T-cell (primary cell): ENCODE measurements at regions not wholly inside any gene's neighbourhood (a gene's known extent, or its start where the extent isn't known, plus 50 kb on each side); places are given as distances from the start of the nearest gene placed in this dataset.

ENCODE experiments used
- ATAC-seq, 4 experiments: fragments of 200-7000 bp in 3 of 4; fragments of 150-1000 bp in 1 of 4; cut with Tn5 transposase; replicated peaks in 1 of 4; 1 replicate in 3 of 4; 2 replicates in 1 of 4; pipeline ENCODE4 v1.10.0; 2021; ENCODE audit warnings: moderate library complexity in 3 of 4, mild to moderate bottlenecking in 2 of 4, moderate number of reproducible peaks in 1 of 4
- CTCF ChIA-PET, 2 donors: fragments of 300-600 bp; sonication (Branson Sonifier 250); formaldehyde crosslinking; loops; one replicate each; lab custom pipeline; 2022; ENCODE audit warnings: antibody characterized with exemption in 2 of 2; lab: Charles Lee
- POLR2A ChIA-PET, 2 donors: fragments of 300-600 bp; sonication (Branson Sonifier 250); formaldehyde crosslinking; loops; one replicate each; lab custom pipeline; 2022; ENCODE audit warnings: antibody characterized with exemption in 2 of 2; lab: Charles Lee
- DNase-seq, 35 experiments: peaks; one replicate each; pipeline versions ENCODE4 v3.0.0 to v3.0.0-alpha.2; 2013 to 2023
- H3K27ac ChIP-seq: one replicate; pipeline ENCODE4 v1.5.1; 2013; ENCODE audit warnings: low read length
- H3K27me3 ChIP-seq, 2 experiments: replicated peaks in 1 of 2; 1 replicate in 1 of 2; 2 replicates in 1 of 2; pipeline versions ENCODE4 v1.6.1 to v1.7.0; 2013; ENCODE audit warnings: low read length in 1 of 2, mixed read lengths in 1 of 2; ENCODE audit not compliant: control insufficient read depth in 2 of 2, insufficient read depth in 2 of 2; ENCODE audit errors: extremely low read depth in 1 of 2
- H3K36me3 ChIP-seq, 2 donors: 1 replicate in 1 of 2; 2 replicates in 1 of 2; pipeline versions ENCODE4 v1.6.1 to v1.7.0; 2013; ENCODE audit warnings: low read length in 1 of 2; ENCODE audit not compliant: control insufficient read depth in 2 of 2, insufficient read depth in 1 of 2; ENCODE audit errors: extremely low read depth in 1 of 2
- H3K4me1 ChIP-seq, 2 experiments: 1 replicate in 1 of 2; 2 replicates in 1 of 2; pipeline versions ENCODE4 v1.6.1 to v1.7.0; 2013; ENCODE audit warnings: low read length in 2 of 2, mixed read lengths in 1 of 2; ENCODE audit not compliant: insufficient read depth in 2 of 2, control insufficient read depth in 1 of 2; ENCODE audit errors: extremely low read depth in 1 of 2
- H3K4me3 ChIP-seq, 2 donors: 1 replicate in 1 of 2; 2 replicates in 1 of 2; pipeline versions ENCODE4 v1.5.1 to v1.7.0; 2013; ENCODE audit warnings: mild to moderate bottlenecking in 2 of 2, low read length in 1 of 2, moderate library complexity in 1 of 2; ENCODE audit not compliant: control insufficient read depth in 1 of 2; ENCODE audit errors: extremely low read depth in 1 of 2
- H3K9me3 ChIP-seq: 2 replicates; pipeline ENCODE4 v1.7.0; 2013
- H3K27ac Mint-ChIP-seq, 2 donors: one replicate each; pipeline ENCODE4 v1.8.0; 2020 to 2021; ENCODE audit warnings: mild to moderate bottlenecking in 2 of 2, mixed read lengths in 2 of 2
- H3K27me3 Mint-ChIP-seq, 2 donors: one replicate each; pipeline ENCODE4 v1.8.0; 2021 to 2022; ENCODE audit warnings: mixed read lengths in 2 of 2
- H3K36me3 Mint-ChIP-seq: one replicate; pipeline ENCODE4 v1.8.0; 2021; ENCODE audit warnings: mixed read lengths
- H3K4me1 Mint-ChIP-seq, 3 donors: one replicate each; pipeline ENCODE4 v1.8.0; 2020 to 2022; ENCODE audit warnings: mixed read lengths in 3 of 3, mild to moderate bottlenecking in 1 of 3
- H3K4me3 Mint-ChIP-seq, 3 donors: one replicate each; pipeline ENCODE4 v1.8.0; 2020 to 2022; ENCODE audit warnings: mild to moderate bottlenecking in 3 of 3, mixed read lengths in 3 of 3, moderate library complexity in 3 of 3
- H3K9me3 Mint-ChIP-seq, 3 donors: one replicate each; pipeline ENCODE4 v1.8.0; 2020 to 2022; ENCODE audit warnings: mixed read lengths in 3 of 3
- WGBS: methylation state at CpG from one replicate; pipeline ENCODE4 v1.1.5; 2013; ENCODE audit warnings: missing lambda C conversion rate; ENCODE audit not compliant: insufficient coverage; 5-methylcytosine and 5-hydroxymethylcytosine counted together

DNA sequence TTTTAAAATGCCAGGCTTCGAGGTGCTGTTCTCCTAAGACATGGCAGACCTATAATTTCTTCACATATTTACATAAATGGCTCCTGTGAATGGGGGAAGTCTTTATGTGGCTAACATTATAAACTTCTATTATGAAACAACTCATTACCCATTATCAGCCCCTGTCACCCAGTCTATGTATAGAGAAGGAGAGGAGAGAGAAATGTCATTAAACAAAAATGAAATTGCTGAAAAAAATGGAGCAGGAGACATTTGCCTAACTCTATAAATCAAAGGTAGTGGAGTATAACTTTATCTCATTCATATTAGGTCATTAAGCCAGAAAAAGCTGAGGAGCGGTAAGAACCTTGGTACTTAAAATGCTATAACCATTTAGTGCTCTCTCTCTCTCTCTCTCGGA is 71.9 kb upstream of the KRR1 start:
- no peak overlapping the region for H3K27ac Mint-ChIP-seq
- Histone ChIP-seq H3K4me1 (no peaks in the 10 kb centered on the region), H3K27ac (no peak overlapping the region), H3K36me3 (no peaks in the 10 kb centered on the region), H3K9me3 (no peaks in the 10 kb centered on the region), H3K27me3 (peaks cover 0 to 2% of the 10 kb centered on the region in 2 experiments), H3K4me3 (no peak overlapping the region)
- POLR2A ChIA-PET: no interaction called here
- ATAC-seq: no peak
- no peak overlapping the region for H3K4me3 Mint-ChIP-seq
- H3K27me3 Mint-ChIP-seq: peaks cover 7 to 8% of the 10 kb centered on the region in 2 donors
- no CpG with 5 or more reads among the region's 3 CpGs for WGBS
- H3K36me3 Mint-ChIP-seq: no peaks in the 10 kb centered on the region
- no peaks in the 10 kb centered on the region for H3K4me1 Mint-ChIP-seq
- no peak for DNase-seq
- CTCF ChIA-PET: no interaction called here
- no peaks in the 10 kb centered on the region for H3K9me3 Mint-ChIP-seq

- Histone ChIP-seq H3K4me1 (no peaks in the 10 kb centered on the region), H3K36me3 (no peaks in the 10 kb centered on the region), H3K27me3 (peaks cover 0 to 2% of the 10 kb centered on the region in 2 experiments), H3K27ac (no peak overlapping the region), H3K4me3 (no peak overlapping the region), H3K9me3 (no peaks in the 10 kb centered on the region)
- ChIA-PET CTCF (interaction anchor here in 1 of 2 donors (1.1 kb wide), 1 partner anchor 96 kb away, joined by 3 read pairs; no protein-coding TSS in a partner anchor), POLR2A (no interaction called here)
- no peaks in the 10 kb centered on the region for H3K9me3 Mint-ChIP-seq
- H3K27ac Mint-ChIP-seq: no peak overlapping the region
- no CpG with 5 or more reads among the region's 3 CpGs for WGBS
- H3K4me3 Mint-ChIP-seq: no peak overlapping the region
- H3K36me3 Mint-ChIP-seq: no peaks in the 10 kb centered on the region
- no peak for DNase-seq
- no peak for ATAC-seq
- no peaks in the 10 kb centered on the region for H3K4me1 Mint-ChIP-seq
- H3K27me3 Mint-ChIP-seq: peaks cover 3 to 6% of the 10 kb centered on the region in 2 donors
Observed at GRCh38 chr12:75581515-75581914, 70.1 kb upstream of the KRR1 start.

- Mint-ChIP-seq H3K27ac (no peak overlapping the region), H3K9me3 (no peaks in the 10 kb centered on the region), H3K4me3 (no peak overlapping the region), H3K27me3 (peaks cover 0 to 4% of the 10 kb centered on the region in 2 donors), H3K36me3 (no peaks in the 10 kb centered on the region), H3K4me1 (no peaks in the 10 kb centered on the region)
- no peaks in the 10 kb centered on the region for H3K36me3 ChIP-seq
- POLR2A ChIA-PET: no interaction called here
- no CpG with 5 or more reads among the region's 3 CpGs for WGBS
- no peaks in the 10 kb centered on the region for H3K9me3 ChIP-seq
- H3K4me3 ChIP-seq: no peak overlapping the region
- peaks cover 0 to 2% of the 10 kb centered on the region in 2 experiments for H3K27me3 ChIP-seq
- no peak for DNase-seq
- no peaks in the 10 kb centered on the region for H3K4me1 ChIP-seq
- no peak for ATAC-seq
- no peak overlapping the region for H3K27ac ChIP-seq
- CTCF ChIA-PET: no interaction called here
Observed at GRCh38 chr12:75579552-75579951, 68.1 kb upstream of the KRR1 start.

GRCh38 chr12:75578546-75578945 is 67.1 kb upstream of the KRR1 start:
- DNase-seq (no peak), ATAC-seq (no peak)
- Histone ChIP-seq H3K27ac (no peak overlapping the region), H3K27me3 (no peaks in the 10 kb centered on the region), H3K4me3 (no peak overlapping the region), H3K4me1 (no peaks in the 10 kb centered on the region), H3K36me3 (no peaks in the 10 kb centered on the region), H3K9me3 (no peaks in the 10 kb centered on the region)
- WGBS: no CpG with 5 or more reads among the region's 2 CpGs
- Mint-ChIP-seq H3K36me3 (no peaks in the 10 kb centered on the region), H3K27me3 (peaks cover 0 to 4% of the 10 kb centered on the region in 2 donors), H3K9me3 (no peaks in the 10 kb centered on the region), H3K27ac (no peak overlapping the region), H3K4me1 (no peaks in the 10 kb centered on the region), H3K4me3 (no peak overlapping the region)
- ChIA-PET POLR2A (no interaction called here), CTCF (interaction anchor here in 1 of 2 donors (0.6 kb wide), 1 partner anchor 935 kb away, joined by 4 read pairs; no protein-coding TSS in a partner anchor)

DNA sequence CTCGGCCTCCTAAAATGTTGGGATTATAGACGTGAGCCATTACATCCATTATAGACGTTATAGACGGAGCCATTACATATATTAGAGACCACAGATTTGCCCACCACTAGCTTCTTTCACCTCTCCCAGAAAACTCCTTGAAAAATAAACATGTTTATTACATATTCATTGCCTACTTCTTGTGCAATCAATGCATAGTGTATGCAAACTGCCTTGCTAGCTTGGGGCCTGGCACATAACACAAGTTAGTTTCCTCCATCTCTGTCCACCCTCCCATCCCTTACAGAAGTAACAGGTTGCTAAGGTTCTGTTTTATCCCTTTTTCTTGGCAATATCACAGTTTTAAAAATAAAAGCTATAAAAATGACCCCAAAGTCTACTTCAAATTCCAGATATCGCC is 66.4 kb upstream of the KRR1 start:
- no peak for DNase-seq
- H3K4me3 Mint-ChIP-seq: no peak overlapping the region
- POLR2A ChIA-PET: interaction anchor here in 1 of 2 donors (0.5 kb wide), 1 partner anchor 550 kb away, joined by 4 read pairs; no protein-coding TSS in a partner anchor
- Histone ChIP-seq H3K4me1 (no peaks in the 10 kb centered on the region), H3K36me3 (no peaks in the 10 kb centered on the region), H3K4me3 (no peak overlapping the region), H3K27me3 (no peaks in the 10 kb centered on the region), H3K9me3 (no peaks in the 10 kb centered on the region), H3K27ac (no peak overlapping the region)
- H3K27ac Mint-ChIP-seq: no peak overlapping the region
- 100% methylated on average over 4 of the region's 5 CpGs for WGBS
- H3K27me3 Mint-ChIP-seq: peaks cover 0 to 4% of the 10 kb centered on the region in 2 donors
- H3K9me3 Mint-ChIP-seq: no peaks in the 10 kb centered on the region
- no peaks in the 10 kb centered on the region for H3K4me1 Mint-ChIP-seq
- H3K36me3 Mint-ChIP-seq: no peaks in the 10 kb centered on the region
- no peak for ATAC-seq
- CTCF ChIA-PET: no interaction called here

- Histone ChIP-seq H3K27me3 (no peaks in the 10 kb centered on the region), H3K4me1 (no peaks in the 10 kb centered on the region), H3K27ac (no peak overlapping the region), H3K36me3 (no peaks in the 10 kb centered on the region), H3K9me3 (no peaks in the 10 kb centered on the region), H3K4me3 (no peak overlapping the region)
- Mint-ChIP-seq H3K27me3 (peaks cover 0 to 14% of the 10 kb centered on the region in 2 donors), H3K9me3 (no peaks in the 10 kb centered on the region), H3K4me3 (no peak overlapping the region), H3K4me1 (no peaks in the 10 kb centered on the region), H3K36me3 (no peaks in the 10 kb centered on the region), H3K27ac (no peak overlapping the region)
- ChIA-PET CTCF (no interaction called here), POLR2A (no interaction called here)
- DNase-seq (no peak), ATAC-seq (no peak)
- WGBS: 100% methylated on average over 2 of the region's 2 CpGs
Observed at GRCh38 chr12:75571656-75572205, 60.3 kb upstream of the KRR1 start.
